Chondrocyte (in vitro differentiated cells): ENCODE measurements at regions not wholly inside any gene's neighbourhood (a gene's known extent, or its start where the extent isn't known, plus 50 kb on each side); places are given as distances from the start of the nearest gene placed in this dataset.

Experiments used
- DNase-seq: peaks from one replicate; pipeline ENCODE4 v3.0.0; 2021; ENCODE audit warnings: mixed read lengths, low spot score
- H3K27ac Mint-ChIP-seq: one replicate; pipeline ENCODE4 v1.8.0; 2021; ENCODE audit warnings: mild to moderate bottlenecking, moderate library complexity, mixed read lengths; ENCODE audit not compliant: unreplicated experiment
- H3K27me3 Mint-ChIP-seq: 2 replicates; pipeline ENCODE4 v1.8.0; 2021; ENCODE audit warnings: low read depth, mixed read lengths
- H3K36me3 Mint-ChIP-seq: 2 replicates; pipeline ENCODE4 v1.8.0; 2021; ENCODE audit warnings: low read depth, mixed read lengths
- H3K4me1 Mint-ChIP-seq: 2 replicates; pipeline ENCODE4 v1.8.0; 2021; ENCODE audit warnings: low read depth, mild to moderate bottlenecking, mixed read lengths
- H3K4me3 Mint-ChIP-seq: one replicate; pipeline ENCODE4 v1.8.0; 2021; ENCODE audit warnings: mild to moderate bottlenecking, moderate library complexity, mixed read lengths; ENCODE audit not compliant: unreplicated experiment
- H3K9me3 Mint-ChIP-seq: 2 replicates; pipeline ENCODE4 v1.8.0; 2021; ENCODE audit warnings: low read depth, mixed read lengths
- TF ChIP-seq, protein P1 (sequence below): fragments of 200-600 bp; sonication (generic); IDR thresholded peaks from 2 replicates; pipeline ENCODE4 v1.5.0; 2021; ENCODE audit warnings: antibody characterized with exemption, mild to moderate bottlenecking, moderate library complexity

DNA sequence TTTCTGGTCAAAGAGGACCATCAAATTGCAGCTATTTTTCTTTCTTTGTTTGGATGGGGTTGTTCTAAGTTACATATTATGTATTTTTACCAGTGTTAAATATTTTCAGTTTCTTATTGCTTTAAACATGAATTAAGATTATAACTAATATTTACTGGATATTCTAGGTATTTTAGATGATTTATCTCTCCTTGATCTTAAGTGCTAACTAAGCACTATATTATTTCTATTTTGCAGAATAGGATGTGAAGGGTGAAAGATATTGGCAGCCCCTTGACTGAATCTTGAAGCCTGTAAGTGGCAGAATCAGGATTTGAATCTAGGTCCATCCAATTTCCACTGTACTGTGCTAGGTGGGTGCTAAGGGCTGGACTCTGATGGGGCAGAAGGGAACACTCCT lies 307.3 kb upstream of the CCL2 start:
- Mint-ChIP-seq H3K4me3 (no peak overlapping the region), H3K36me3 (no peaks in the 10 kb centered on the region), H3K9me3 (no peaks in the 10 kb centered on the region), H3K4me1 (no peaks in the 10 kb centered on the region), H3K27ac (no peak overlapping the region), H3K27me3 (no peaks in the 10 kb centered on the region)
- TF ChIP-seq, protein P1, sequence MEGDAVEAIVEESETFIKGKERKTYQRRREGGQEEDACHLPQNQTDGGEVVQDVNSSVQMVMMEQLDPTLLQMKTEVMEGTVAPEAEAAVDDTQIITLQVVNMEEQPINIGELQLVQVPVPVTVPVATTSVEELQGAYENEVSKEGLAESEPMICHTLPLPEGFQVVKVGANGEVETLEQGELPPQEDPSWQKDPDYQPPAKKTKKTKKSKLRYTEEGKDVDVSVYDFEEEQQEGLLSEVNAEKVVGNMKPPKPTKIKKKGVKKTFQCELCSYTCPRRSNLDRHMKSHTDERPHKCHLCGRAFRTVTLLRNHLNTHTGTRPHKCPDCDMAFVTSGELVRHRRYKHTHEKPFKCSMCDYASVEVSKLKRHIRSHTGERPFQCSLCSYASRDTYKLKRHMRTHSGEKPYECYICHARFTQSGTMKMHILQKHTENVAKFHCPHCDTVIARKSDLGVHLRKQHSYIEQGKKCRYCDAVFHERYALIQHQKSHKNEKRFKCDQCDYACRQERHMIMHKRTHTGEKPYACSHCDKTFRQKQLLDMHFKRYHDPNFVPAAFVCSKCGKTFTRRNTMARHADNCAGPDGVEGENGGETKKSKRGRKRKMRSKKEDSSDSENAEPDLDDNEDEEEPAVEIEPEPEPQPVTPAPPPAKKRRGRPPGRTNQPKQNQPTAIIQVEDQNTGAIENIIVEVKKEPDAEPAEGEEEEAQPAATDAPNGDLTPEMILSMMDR: no peak
- no peak for DNase-seq

DNA sequence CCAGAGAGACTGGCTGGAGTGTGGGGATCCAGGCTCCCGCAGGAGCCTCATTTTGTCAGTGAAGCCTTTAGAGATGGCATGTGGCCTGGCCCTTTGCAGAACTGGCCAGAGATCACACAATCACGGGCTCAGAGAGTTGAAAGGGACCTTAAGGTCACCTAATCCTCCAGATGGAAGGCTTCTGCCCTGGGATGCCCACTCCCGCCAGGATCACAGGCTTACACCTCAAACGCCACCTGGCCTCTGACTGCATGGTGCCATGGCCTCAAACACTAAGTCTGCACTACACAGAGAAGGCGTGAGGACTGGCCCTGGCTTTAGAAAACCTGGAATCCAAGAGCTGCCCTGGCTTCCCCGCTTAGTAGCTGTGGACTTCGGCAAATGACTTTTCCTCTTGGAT lies 306.8 kb upstream of the CCL2 start:
- Mint-ChIP-seq H3K4me3 (no peak overlapping the region), H3K4me1 (no peaks in the 10 kb centered on the region), H3K9me3 (no peaks in the 10 kb centered on the region), H3K27me3 (no peaks in the 10 kb centered on the region), H3K36me3 (no peaks in the 10 kb centered on the region), H3K27ac (no peak overlapping the region)
- DNase-seq: no peak
- TF ChIP-seq, protein P1: no peak

DNA sequence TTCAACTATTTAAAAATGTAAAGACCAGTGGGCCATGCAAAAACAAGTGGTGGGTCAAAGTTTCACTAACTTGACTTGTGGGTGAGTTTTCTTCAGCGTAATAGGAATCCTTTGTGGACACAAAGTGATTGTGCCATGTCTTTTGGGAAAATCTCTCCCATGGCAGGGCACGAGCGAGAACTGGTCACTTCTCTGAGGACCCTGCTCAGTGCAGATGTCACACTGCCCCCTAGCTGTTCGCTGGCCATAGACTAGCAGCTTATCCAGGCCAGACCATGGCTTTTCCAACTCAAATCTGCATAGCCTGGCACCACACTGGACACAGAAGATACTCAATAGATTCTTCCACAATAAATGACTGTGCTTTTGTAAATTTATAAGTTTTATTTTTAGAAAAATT lies 306.0 kb upstream of the CCL2 start:
- Mint-ChIP-seq H3K4me3 (no peak overlapping the region), H3K27me3 (no peaks in the 10 kb centered on the region), H3K27ac (no peak overlapping the region), H3K36me3 (no peaks in the 10 kb centered on the region), H3K9me3 (no peaks in the 10 kb centered on the region), H3K4me1 (no peaks in the 10 kb centered on the region)
- TF ChIP-seq, protein P1: no peak
- DNase-seq: no peak

DNA sequence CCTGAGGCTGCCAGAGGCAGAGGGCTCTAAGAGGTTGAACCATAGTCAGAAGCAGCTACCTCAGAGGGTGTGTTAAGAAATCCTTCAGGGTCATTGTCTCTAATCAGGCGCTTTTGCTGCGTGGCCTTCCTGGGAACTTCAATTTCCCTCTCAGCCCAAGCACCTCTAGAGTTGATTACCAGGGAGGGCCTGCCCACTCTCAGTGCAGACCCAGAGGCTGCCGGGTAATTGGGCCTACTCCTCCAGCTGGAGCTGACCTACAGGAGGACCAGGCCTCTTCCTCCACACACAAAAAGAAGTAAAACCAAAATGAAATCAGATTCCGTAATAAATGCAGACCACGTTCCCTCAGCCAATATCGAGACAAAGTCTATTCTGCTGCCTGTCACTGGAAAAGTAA lies 305.0 kb upstream of the CCL2 start:
- Mint-ChIP-seq H3K27ac (no peak overlapping the region), H3K36me3 (no peaks in the 10 kb centered on the region), H3K9me3 (no peaks in the 10 kb centered on the region), H3K27me3 (no peaks in the 10 kb centered on the region), H3K4me3 (no peak overlapping the region), H3K4me1 (no peaks in the 10 kb centered on the region)
- TF ChIP-seq, protein P1: no peak
- no peak for DNase-seq

DNA sequence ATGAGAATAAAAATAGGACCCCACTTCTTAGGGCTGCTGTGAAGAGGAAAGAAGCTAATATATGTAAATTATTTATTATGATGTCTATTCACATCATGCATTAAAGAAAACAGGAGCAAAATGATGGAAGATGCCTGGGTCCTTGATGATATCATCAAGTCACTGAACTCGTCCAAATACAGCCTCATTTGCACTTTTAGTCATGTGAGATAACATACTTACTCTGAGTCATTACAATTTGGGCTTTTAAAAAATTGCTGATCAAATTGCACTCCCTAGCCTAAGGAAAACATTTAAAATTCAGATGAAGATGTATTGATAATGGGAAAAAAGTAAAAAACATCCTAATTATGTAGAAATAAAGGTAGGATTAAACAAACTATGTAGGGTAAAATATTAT lies 302.7 kb upstream of the CCL2 start:
- Mint-ChIP-seq H3K27ac (no peak overlapping the region), H3K36me3 (no peaks in the 10 kb centered on the region), H3K27me3 (no peaks in the 10 kb centered on the region), H3K4me3 (no peak overlapping the region), H3K4me1 (no peaks in the 10 kb centered on the region), H3K9me3 (peaks cover 8% of the 10 kb centered on the region)
- no peak for DNase-seq
- TF ChIP-seq, protein P1: no peak
